PC-3 (cell line): ENCODE measurements at regions not wholly inside any gene's neighbourhood (a gene's known extent, or its start where the extent isn't known, plus 50 kb on each side); places are given as distances from the start of the nearest gene placed in this dataset.

ENCODE experiments used
- EZH2 ChIP-seq: fragments of 300-600 bp; sonication (generic); IDR thresholded peaks from one replicate; pipeline ENCODE4 v1.6.1; 2017; ENCODE audit warnings: antibody characterized with exemption, mild to moderate bottlenecking, low read length; ENCODE audit not compliant: unreplicated experiment
- EZH2phosphoT487 ChIP-seq: fragments of 300-600 bp; sonication (generic); IDR thresholded peaks from 2 replicates; pipeline ENCODE4 v1.6.1; 2018; ENCODE audit warnings: mild to moderate bottlenecking, antibody characterized with exemption, low read length, borderline replicate concordance
- TF ChIP-seq, protein P1 (sequence below): fragments of 300-600 bp; sonication (generic); conservative IDR thresholded peaks from 2 replicates; pipeline ENCODE4 v1.5.1; 2017; ENCODE audit warnings: antibody characterized with exemption, low read depth, mild to moderate bottlenecking, low read length

DNA sequence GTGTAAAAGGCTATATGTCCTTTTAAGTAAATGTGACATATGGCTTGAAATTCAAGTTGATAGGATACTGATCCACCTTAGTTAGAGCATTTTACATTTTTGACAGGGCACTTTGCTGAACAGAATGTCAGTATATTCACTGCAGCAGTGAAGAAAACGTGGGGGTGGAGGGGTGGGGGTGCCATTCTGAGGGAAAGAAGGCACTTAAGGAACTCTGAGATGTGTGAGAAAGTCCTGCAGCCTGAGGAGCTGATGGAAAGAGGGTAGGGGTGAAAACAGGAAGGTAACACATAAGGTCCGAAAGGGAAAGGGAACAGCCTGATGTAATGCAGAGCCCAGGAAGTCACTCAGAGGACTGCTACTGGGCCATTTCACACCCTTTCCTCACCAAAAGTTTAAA, 265.5 kb upstream of the GRIP1 start:
- TF ChIP-seq, protein P1, sequence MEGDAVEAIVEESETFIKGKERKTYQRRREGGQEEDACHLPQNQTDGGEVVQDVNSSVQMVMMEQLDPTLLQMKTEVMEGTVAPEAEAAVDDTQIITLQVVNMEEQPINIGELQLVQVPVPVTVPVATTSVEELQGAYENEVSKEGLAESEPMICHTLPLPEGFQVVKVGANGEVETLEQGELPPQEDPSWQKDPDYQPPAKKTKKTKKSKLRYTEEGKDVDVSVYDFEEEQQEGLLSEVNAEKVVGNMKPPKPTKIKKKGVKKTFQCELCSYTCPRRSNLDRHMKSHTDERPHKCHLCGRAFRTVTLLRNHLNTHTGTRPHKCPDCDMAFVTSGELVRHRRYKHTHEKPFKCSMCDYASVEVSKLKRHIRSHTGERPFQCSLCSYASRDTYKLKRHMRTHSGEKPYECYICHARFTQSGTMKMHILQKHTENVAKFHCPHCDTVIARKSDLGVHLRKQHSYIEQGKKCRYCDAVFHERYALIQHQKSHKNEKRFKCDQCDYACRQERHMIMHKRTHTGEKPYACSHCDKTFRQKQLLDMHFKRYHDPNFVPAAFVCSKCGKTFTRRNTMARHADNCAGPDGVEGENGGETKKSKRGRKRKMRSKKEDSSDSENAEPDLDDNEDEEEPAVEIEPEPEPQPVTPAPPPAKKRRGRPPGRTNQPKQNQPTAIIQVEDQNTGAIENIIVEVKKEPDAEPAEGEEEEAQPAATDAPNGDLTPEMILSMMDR: no peak
- TF ChIP-seq EZH2 (no peak), EZH2phosphoT487 (no peak)
